OCI-LY1 (cell line): ENCODE measurements at regions not wholly inside any gene's neighbourhood (a gene's known extent, or its start where the extent isn't known, plus 50 kb on each side); places are given as distances from the start of the nearest gene placed in this dataset.

Source experiments
- EZH2 ChIP-seq: fragments of 200-600 bp; sonication (generic), shearing (Covaris generic); IDR thresholded peaks from 2 replicates; pipeline ENCODE4 v1.8.0; 2017; ENCODE audit warnings: borderline replicate concordance, mixed run types, mild to moderate bottlenecking, antibody characterized with exemption, low read length, moderate library complexity, mixed read lengths
- TF ChIP-seq, protein P1 (sequence below): fragments of 200-600 bp; sonication (generic), shearing (Covaris generic); IDR thresholded peaks from 2 replicates; pipeline ENCODE4 v1.5.1; 2017; ENCODE audit warnings: mild to moderate bottlenecking, antibody characterized with exemption, low read length, moderate library complexity, mixed read lengths

DNA sequence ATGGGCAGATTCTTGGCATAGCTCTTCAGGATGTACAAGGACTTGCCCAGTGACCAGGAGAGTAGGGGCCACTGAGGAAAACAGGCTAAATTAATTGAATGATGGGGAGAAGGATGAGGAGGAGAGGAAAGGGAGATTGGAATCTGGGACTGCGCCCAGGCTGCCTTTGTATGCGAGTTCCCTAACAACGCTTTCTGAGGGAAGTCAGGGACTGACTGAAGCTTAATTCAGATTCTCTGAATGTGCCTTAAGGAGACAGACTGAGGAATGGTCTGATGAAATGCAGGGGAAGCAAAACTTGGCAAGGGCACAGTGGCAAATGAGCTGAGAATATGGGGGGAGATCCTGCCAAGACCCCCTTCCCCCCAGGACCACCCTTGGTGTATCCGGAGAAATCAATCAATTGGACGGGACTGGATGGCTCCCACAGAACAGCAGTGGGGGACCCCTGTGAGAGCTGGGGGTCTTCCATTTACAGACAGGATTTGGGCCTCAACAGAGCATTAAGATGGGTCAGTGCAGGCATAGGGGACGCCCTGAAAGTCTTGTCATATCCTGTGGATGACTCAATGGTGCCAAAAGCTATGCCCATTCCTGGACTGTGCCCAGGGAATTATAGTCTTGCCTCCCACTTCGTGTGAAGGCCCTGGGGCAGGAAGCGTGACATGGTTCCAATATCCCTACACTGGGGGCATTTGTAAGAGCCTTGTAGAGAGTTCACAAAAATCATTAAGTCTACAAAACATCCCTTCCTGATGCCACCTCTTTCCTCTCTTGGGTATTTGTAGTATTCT is 215.5 kb upstream of the TNC start:
- TF ChIP-seq, protein P1, sequence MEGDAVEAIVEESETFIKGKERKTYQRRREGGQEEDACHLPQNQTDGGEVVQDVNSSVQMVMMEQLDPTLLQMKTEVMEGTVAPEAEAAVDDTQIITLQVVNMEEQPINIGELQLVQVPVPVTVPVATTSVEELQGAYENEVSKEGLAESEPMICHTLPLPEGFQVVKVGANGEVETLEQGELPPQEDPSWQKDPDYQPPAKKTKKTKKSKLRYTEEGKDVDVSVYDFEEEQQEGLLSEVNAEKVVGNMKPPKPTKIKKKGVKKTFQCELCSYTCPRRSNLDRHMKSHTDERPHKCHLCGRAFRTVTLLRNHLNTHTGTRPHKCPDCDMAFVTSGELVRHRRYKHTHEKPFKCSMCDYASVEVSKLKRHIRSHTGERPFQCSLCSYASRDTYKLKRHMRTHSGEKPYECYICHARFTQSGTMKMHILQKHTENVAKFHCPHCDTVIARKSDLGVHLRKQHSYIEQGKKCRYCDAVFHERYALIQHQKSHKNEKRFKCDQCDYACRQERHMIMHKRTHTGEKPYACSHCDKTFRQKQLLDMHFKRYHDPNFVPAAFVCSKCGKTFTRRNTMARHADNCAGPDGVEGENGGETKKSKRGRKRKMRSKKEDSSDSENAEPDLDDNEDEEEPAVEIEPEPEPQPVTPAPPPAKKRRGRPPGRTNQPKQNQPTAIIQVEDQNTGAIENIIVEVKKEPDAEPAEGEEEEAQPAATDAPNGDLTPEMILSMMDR, result no peak
- TF ChIP-seq EZH2, result no peak
